HG02981 (cell line): ENCODE measurements at regions not wholly inside any gene's neighbourhood (a gene's known extent, or its start where the extent isn't known, plus 50 kb on each side); places are given as distances from the start of the nearest gene placed in this dataset.
A peak's percentile ranks its signal among the peaks of the same experiment; 100 is the strongest.

Experiments
- ATAC-seq: cut with Tn5 transposase; IDR thresholded peaks from one replicate; pipeline ENCODE4 v1.9.1; 2021; ENCODE audit warnings: mild to moderate bottlenecking, moderate library complexity; ENCODE audit not compliant: unreplicated experiment

DNA sequence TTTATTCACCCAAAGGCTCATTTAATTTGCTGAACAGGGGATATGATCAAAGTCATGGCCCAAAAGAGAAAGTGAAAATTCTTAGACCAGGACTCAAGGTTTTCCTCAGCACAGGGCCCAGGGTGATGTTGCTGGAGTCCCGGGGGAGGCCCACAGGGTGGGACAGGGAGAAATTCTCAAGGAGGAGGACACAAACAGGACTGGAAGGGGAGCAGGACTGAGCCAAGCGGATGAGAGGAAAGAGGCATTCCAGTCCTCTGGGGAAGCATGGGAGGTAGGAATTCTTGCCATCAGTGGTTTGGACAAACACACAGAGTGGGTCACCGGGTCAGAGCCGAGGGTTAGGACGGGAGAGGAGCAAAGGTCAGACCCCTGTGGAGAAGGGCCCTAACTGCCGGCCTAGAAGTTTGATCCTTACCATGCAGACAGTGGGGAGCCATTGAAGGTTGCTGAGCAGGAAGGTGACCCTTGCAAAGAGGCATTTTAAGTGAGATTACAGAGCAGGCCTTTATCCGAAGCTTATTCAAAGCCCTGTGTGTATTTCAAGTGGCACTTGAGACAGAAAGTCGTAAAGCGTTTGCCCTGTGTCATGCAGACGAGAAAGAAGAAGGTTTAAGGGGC is 68.4 kb upstream of the PTGR2 start:
- ATAC-seq = no peak

DNA sequence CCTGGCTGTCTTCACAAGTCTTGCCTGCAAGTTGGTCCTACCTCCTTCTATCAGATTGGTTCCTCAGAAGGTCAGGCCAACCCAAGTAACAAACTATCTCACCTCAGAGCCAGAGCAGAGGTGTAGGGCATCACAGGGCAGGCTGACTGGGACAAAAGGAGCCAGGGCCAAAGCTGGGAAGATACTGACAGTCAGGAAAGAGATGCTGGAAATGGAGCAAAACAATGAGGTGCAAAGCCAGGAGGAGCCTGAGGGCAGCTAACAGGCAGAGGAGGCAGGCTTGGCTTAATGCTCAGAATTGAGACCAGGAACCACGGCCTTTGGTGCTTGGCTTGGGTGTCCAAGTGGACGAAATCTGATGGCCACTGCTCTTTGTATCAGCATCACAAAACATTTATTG is 68.4 kb upstream of the PNMA1 start:
- no peak for ATAC-seq

DNA sequence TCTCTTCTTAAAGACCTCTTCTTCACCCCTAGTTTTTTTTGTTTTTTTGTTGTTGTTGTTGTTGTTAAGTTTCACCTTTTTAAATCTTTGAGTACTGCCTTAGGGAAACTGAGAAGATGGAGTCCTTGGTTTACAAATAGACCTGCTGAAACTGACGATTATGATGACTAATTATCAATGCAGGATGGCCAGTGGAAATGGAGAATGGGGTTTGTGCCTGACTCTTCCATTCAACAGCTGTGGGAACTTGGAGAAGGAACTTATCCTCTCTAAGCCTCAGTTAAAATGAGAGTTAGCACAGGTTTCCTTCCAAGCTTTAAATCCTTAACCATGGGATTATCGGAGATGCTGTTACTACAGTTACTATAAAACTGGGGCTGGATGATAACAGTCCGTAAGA is 66.7 kb upstream of the PNMA1 start:
- ATAC-seq = no peak

DNA sequence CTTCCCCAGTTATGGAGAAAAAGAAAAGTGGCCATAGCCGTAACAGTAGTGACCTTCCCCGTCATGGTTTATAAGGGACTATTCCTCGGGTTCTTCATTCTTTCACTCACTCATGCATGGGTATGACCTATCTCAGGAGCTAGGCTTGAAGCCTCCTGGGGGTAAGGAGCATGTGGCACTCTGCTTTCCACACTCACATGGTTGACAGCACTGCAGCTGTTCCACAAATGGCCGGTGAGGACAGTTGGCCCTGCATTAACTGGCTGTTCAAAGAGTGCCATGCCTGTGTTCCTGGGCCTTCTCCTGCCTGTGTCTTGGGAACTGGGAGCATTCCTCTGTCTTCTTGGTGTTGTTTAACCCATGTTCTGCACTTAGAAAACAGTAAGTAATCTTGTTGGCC is 66.2 kb upstream of the PNMA1 start:
- ATAC-seq = no peak

GRCh38 chr14:73778736-73779135 is 64.6 kb upstream of the PNMA1 start:
- no peak for ATAC-seq

DNA sequence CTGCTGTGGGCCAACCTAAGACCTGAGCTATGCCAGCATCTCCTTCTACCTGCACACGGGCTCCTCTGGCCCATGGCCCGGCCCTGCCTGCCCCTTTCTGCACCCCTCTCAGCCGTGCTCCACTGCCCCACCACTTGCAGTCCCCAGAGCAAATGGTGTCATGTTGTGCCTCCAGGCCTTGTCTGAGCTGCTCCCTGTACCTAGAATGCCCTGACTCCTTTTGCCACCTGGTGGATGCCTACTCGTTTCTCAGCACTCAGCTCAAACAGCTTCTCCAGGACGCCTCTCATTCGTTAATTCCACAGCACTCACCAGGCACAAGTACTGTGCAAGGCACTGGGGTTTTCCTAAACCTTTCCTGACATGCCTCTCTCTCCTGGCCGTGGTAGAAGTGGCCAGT is 63.2 kb upstream of the PNMA1 start:
- no peak for ATAC-seq

GRCh38 chr14:73776194-73776537 is 62.0 kb upstream of the PNMA1 start:
- ATAC-seq = no peak

DNA sequence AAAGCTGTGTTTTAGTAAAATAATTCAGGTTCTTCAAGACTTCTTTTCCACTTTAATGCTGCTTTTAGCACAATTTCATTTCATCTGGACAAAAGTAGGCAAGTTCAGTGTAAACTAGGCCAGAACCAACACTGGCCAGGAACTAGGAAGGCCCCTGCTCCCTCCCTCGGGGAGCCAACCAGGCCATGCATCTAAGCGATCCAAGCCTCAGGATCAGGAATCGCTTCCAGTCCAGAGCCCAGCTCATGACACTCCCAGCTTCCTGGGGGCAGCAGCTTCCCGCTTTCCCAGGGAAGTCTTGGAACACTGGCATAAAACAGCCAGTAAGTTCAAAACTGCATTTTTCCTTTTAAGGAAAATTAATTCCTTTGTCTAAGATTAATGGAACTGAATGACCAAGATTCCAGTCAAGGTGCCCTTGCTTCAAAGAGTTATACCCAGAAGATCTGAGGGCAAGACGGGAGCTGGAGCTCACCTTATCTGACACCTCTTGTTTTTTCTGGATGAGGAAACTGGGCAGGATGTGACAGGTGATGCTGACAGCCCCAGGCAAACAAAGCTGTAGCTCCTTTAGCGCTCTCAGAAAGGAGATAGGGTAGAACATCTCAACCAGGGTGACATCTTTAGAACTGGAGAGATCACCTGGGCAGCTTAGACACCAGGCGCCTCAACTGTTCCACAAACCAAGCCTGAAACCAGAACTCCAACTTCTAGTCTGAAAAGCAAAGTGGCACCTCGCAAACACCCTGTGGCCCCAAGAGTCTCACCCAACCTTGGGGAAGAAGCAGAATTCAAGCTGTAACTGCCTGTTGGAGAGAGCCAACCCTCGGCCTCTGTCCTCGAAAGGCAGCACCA is 61.4 kb upstream of the PNMA1 start:
- no peak for ATAC-seq

GRCh38 chr14:73774671-73775070 is 60.5 kb upstream of the PNMA1 start:
- ATAC-seq = no peak

- ATAC-seq = no peak
These were observed 60.0 kb upstream of the PNMA1 start for GRCh38 chr14:73774241-73774570.

- ATAC-seq = no peak
These were observed 59.5 kb upstream of the PNMA1 start for GRCh38 chr14:73773441-73774240.

- peak; percentile 42 for ATAC-seq
These were observed 57.9 kb upstream of the PNMA1 start for GRCh38 chr14:73771848-73772638.

- peak; percentile 4 for ATAC-seq
These were observed 57.0 kb upstream of the PNMA1 start for GRCh38 chr14:73770977-73771847.

GRCh38 chr14:73768107-73768506 is 53.9 kb upstream of the PNMA1 start:
- ATAC-seq = no peak

- no peak for ATAC-seq
These were observed 50.5 kb upstream of the PNMA1 start for GRCh38 chr14:73764406-73765280.
